Naive thymus-derived CD8-positive, alpha-beta T cell (primary cell): ENCODE measurements at regions not wholly inside any gene's neighbourhood (a gene's known extent, or its start where the extent isn't known, plus 50 kb on each side); places are given as distances from the start of the nearest gene placed in this dataset.

Source experiments
- ATAC-seq, 2 donors: fragments of 150-1000 bp; cut with Tn5 transposase in 1 of 2; sonication (Bioruptor Pico), chemical (Tn5 transposase) in 1 of 2; 1 replicate in 1 of 2; 2 replicates in 1 of 2; pipeline ENCODE4 v1.10.0; 2021; ENCODE audit warnings: mild to moderate bottlenecking in 2 of 2, moderate library complexity in 2 of 2
- POLR2A ChIA-PET: fragments of 350-600 bp; sonication (Branson Sonifier 250); formaldehyde crosslinking; loops from one replicate; lab custom pipeline; 2021; ENCODE audit warnings: antibody characterized with exemption; lab: Charles Lee
- DNase-seq, 10 donors: peaks; one replicate each; pipeline versions ENCODE4 v3.0.0 to v3.0.0-alpha.2; 2020 to 2022
- H3K27ac Mint-ChIP-seq, 10 donors: one replicate each; pipeline ENCODE4 v1.8.0; 2020 to 2022; ENCODE audit warnings: mild to moderate bottlenecking in 10 of 10, mixed read lengths in 10 of 10, moderate library complexity in 4 of 10, inconsistent platforms in 1 of 10
- H3K27me3 Mint-ChIP-seq, 5 donors: one replicate each; pipeline ENCODE4 v1.8.0; 2021 to 2022; ENCODE audit warnings: mixed read lengths in 5 of 5
- H3K36me3 Mint-ChIP-seq, 3 donors: one replicate each; pipeline ENCODE4 v1.8.0; 2020 to 2022; ENCODE audit warnings: mixed read lengths in 3 of 3, mild to moderate bottlenecking in 2 of 3, inconsistent platforms in 1 of 3
- H3K4me1 Mint-ChIP-seq, 4 donors: one replicate each; pipeline ENCODE4 v1.8.0; 2021 to 2022; ENCODE audit warnings: mixed read lengths in 4 of 4
- H3K4me3 Mint-ChIP-seq, 10 donors: one replicate each; pipeline ENCODE4 v1.8.0; 2020 to 2022; ENCODE audit warnings: mild to moderate bottlenecking in 10 of 10, mixed read lengths in 10 of 10, moderate library complexity in 6 of 10, inconsistent platforms in 1 of 10
- H3K9me3 Mint-ChIP-seq, 9 donors: one replicate each; pipeline ENCODE4 v1.8.0; 2020 to 2022; ENCODE audit warnings: mixed read lengths in 9 of 9, mild to moderate bottlenecking in 3 of 9, inconsistent platforms in 1 of 9, moderate library complexity in 1 of 9

DNA sequence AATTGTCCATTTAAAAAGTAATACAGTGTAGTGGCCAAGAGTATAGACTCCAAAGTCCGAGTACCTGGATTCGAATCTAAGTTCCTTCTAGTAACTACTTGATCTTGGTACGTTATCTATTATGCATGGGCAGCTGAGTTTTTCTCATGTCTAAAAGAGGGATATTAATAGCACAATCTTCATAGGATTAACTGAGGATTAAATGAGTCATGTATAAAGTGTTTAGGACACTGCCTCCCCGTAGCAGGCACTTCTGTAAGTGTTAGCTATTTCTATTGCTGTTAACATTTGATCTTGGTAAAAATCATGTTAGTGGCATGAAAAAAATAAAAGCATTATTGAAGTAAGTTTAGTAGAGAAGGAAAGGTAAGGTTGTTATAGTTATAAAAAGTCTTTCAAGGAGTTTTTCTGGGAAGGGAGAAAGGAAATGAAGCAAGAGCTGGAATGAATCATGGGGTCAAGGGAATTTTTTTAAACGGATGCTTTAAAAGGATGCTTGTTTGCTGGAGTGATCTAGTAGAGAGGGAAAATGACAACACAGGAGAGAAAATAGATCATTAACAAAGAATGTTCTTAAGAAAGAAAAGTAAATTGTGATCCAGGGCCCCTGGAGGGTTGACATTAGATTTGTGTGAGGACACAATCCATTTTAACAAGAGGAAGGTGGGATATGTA, 502.2 kb upstream of the USP15 start:
- POLR2A ChIA-PET = no interaction called here
- no peak overlapping the region for H3K27ac Mint-ChIP-seq
- peaks cover 0 to 3% (median 0%) of the 10 kb centered on the region in 5 donors for H3K27me3 Mint-ChIP-seq
- H3K36me3 Mint-ChIP-seq = no peaks in the 10 kb centered on the region
- H3K9me3 Mint-ChIP-seq = peaks cover 0 to 4% (median 0%) of the 10 kb centered on the region in 9 donors
- ATAC-seq (no peak), DNase-seq (no peak)
- no peak overlapping the region for H3K4me3 Mint-ChIP-seq
- H3K4me1 Mint-ChIP-seq = no peaks in the 10 kb centered on the region

DNA sequence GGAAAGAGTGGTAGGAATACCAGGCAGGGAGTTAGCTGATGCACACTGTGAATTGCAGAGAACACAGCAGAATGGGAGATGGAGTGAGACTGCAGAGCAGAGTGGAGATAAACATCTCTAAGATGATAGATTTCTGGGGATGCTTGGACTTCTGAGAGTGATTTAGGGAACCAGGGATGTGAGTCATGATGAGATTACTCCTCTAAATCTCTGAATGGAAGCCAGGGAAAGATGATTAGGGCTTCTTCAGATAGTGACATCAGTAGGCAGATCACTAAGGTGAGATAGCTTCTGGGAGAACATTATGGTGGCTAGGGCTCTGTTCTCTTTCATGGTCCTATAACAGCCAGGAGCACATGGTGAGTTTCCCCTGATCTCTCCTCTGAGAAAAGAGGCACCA, 501.5 kb upstream of the USP15 start:
- ATAC-seq (no peak), DNase-seq (no peak)
- H3K9me3 Mint-ChIP-seq = peaks cover 0 to 4% (median 0%) of the 10 kb centered on the region in 9 donors
- POLR2A ChIA-PET = no interaction called here
- H3K27ac Mint-ChIP-seq = no peak overlapping the region
- H3K4me3 Mint-ChIP-seq = no peak overlapping the region
- H3K4me1 Mint-ChIP-seq = no peaks in the 10 kb centered on the region
- H3K27me3 Mint-ChIP-seq = peaks cover 0 to 4% (median 0%) of the 10 kb centered on the region in 5 donors
- no peaks in the 10 kb centered on the region for H3K36me3 Mint-ChIP-seq

DNA sequence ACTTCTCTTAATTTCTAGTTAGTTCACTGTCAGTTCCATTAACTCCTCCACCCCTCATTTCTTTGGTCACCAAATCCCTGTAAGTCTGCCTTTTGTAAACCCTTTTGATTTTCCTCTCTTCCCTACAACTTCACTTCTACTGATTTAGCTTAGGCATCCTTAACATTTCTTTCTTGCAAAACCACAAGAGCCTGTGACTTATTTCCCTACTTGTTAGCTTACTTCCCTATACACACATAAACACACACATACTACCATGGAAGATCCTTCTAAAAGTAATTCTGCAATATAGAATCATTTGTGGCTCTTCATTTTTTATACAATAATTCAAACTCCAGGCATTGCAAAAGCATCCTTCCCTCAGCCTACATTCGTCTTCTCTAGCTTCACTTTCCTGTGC, 494.3 kb upstream of the USP15 start:
- no peak overlapping the region for H3K27ac Mint-ChIP-seq
- H3K36me3 Mint-ChIP-seq = no peaks in the 10 kb centered on the region
- no peak for DNase-seq
- H3K27me3 Mint-ChIP-seq = peaks cover 0 to 21% (median 8%) of the 10 kb centered on the region in 5 donors
- H3K4me1 Mint-ChIP-seq = no peaks in the 10 kb centered on the region
- POLR2A ChIA-PET = no interaction called here
- no peak overlapping the region for H3K4me3 Mint-ChIP-seq
- peaks cover 0 to 18% (median 10%) of the 10 kb centered on the region in 9 donors for H3K9me3 Mint-ChIP-seq
- ATAC-seq = no peak

DNA sequence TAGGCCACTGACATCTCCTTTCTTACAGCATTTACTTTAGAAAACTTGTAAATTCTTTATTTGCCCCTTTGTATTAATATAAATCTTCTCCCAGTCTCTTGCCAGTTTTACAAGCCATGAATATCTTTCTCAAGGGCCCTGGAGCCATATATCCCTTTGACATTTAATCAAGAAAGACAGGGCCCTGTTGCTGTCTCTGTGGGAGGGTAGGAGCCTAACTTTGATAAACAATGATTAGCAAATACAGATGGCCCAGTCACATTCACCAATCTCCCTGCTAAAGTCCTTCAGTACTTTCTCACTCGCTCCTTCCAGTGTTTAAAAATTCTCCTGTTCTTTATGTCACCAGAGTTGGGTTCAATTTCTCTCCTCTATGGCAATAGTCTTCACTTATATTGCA, 479.8 kb upstream of the USP15 start:
- Mint-ChIP-seq H3K27me3 (peaks cover 0 to 3% (median 1%) of the 10 kb centered on the region in 5 donors), H3K36me3 (no peaks in the 10 kb centered on the region), H3K4me3 (no peak overlapping the region), H3K27ac (no peak overlapping the region), H3K9me3 (peaks cover 0 to 4% (median under 1%) of the 10 kb centered on the region in 9 donors), H3K4me1 (peaks cover 0 to 6% (median 1%) of the 10 kb centered on the region in 4 donors)
- ATAC-seq (no peak), DNase-seq (no peak)
- POLR2A ChIA-PET = no interaction called here

DNA sequence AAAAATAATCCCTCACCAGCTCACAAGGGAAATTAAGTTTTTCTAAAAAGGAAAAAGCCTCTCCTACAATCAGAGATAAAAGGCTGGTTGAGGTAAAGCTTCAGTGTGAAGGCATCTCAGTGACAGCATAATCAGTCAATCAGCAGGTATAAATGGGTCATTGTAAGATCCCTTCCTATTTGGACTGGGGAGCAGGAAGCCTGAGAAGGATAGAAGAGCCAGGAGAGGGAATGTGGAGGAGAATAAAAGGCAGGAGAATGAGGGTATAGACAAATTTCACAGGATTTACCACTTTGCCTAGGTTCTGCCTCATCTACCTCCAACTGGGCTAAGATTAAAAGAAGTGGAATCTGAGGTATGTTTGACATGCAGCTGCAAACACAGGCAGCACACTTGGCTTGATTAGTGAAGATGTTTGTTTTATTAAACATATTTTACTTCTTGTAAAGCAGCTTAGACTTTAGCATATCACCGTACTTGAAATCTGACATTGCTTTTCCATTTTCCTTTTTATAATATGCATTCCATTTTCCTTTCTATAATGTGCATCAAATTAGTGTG, 479.1 kb upstream of the USP15 start:
- H3K9me3 Mint-ChIP-seq = peaks cover 0 to 9% (median 5%) of the 10 kb centered on the region in 9 donors
- peaks cover 0 to 9% (median 1%) of the 10 kb centered on the region in 5 donors for H3K27me3 Mint-ChIP-seq
- H3K4me3 Mint-ChIP-seq = no peak overlapping the region
- peaks cover 0 to 6% (median 1%) of the 10 kb centered on the region in 4 donors for H3K4me1 Mint-ChIP-seq
- peaks cover 0 to 7% (median 0%) of the 10 kb centered on the region in 3 donors for H3K36me3 Mint-ChIP-seq
- DNase-seq (no peak), ATAC-seq (no peak)
- POLR2A ChIA-PET = no interaction called here
- no peak overlapping the region for H3K27ac Mint-ChIP-seq

DNA sequence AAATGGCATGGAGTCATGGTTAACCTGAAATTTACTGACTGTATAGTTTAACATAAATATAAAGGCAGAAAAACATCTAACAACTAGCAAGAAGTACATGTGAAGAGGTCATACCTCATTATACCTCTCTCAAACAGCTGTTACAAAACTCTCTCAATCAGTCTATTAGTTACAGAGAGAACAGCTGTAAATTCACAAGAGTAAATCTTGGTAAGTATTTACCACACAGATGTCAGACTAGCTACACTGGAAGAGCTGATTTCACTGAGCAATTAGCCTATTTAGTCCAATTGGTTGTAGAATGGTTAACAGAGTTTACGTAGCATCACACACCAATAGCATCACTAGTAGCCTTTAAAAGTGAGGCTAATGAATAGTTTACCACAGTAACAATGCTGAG, 463.4 kb upstream of the USP15 start:
- DNase-seq (no peak), ATAC-seq (no peak)
- H3K36me3 Mint-ChIP-seq = no peaks in the 10 kb centered on the region
- H3K9me3 Mint-ChIP-seq = peaks cover 0 to 8% (median 0%) of the 10 kb centered on the region in 9 donors
- peaks cover 0 to 3% (median 0%) of the 10 kb centered on the region in 5 donors for H3K27me3 Mint-ChIP-seq
- H3K27ac Mint-ChIP-seq = no peak overlapping the region
- H3K4me1 Mint-ChIP-seq = no peaks in the 10 kb centered on the region
- H3K4me3 Mint-ChIP-seq = no peak overlapping the region
- POLR2A ChIA-PET = no interaction called here

DNA sequence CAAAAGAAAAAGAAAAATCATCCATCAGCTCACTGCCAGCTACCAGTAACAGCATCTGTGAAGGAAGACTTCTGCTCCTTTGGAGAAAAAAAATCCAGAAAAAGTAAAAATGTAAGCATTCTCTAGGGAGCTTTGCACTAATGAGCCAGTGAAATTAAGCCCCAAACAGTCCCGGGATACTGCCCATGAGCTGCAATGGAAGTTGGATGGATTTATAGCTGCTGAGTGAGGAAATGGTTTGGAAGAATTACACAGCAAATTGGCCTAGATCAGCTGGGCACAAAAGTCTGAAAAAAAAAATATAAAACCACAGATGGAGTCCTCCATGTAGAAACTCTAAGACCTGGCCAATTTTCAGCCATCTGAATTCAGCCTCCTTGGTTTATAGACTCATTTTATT, 462.9 kb upstream of the USP15 start:
- Mint-ChIP-seq H3K36me3 (no peaks in the 10 kb centered on the region), H3K27me3 (peaks cover 0 to 3% (median 0%) of the 10 kb centered on the region in 5 donors), H3K4me1 (no peaks in the 10 kb centered on the region), H3K9me3 (peaks cover 0 to 6% (median 0%) of the 10 kb centered on the region in 9 donors), H3K4me3 (no peak overlapping the region), H3K27ac (no peak overlapping the region)
- DNase-seq (no peak), ATAC-seq (no peak)
- POLR2A ChIA-PET = no interaction called here

DNA sequence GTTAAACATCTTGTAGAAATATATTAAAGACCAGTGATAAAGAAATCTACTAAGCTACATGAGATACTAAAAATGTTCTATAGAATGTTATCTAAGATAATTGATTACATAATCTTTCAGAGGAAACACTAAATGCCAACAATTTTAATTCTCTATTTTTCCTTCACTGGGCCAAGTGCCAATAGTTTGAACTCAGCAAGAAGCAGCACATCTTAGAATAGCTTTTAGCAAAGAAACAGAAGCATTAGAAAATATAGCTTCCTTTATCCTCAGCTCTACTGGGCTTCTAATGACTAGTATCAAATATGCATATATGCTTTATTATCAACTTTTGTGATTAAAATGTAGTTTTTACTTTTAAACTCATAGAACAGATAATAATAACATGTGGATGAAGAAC, 461.4 kb upstream of the USP15 start:
- Mint-ChIP-seq H3K27ac (no peak overlapping the region), H3K27me3 (peaks cover 0 to 3% (median 0%) of the 10 kb centered on the region in 5 donors), H3K4me1 (no peaks in the 10 kb centered on the region), H3K9me3 (peaks cover 0 to 4% (median 0%) of the 10 kb centered on the region in 9 donors), H3K36me3 (no peaks in the 10 kb centered on the region), H3K4me3 (no peak overlapping the region)
- DNase-seq (no peak), ATAC-seq (no peak)
- POLR2A ChIA-PET = interaction anchor here (0.6 kb wide), 1 partner anchor 651 kb away, joined by 3 read pairs; no protein-coding TSS in a partner anchor

DNA sequence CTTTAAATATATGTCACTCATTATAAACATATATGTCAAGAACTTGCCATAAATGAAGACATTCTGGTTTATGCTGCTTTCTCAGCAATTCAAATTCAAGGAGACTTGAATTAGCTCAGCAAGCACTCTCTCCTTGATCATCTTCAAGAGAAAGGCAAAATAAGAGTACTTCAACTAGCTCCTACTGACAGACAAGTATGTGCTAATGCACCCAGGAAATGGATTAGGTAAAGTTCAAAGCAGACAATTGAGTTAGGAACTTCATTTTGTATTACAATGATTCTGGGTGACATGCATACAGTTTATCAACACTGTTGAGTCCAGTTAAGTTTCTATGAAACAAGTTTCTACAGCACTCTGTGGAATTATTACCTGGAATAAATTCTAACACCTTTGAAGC, 455.9 kb upstream of the USP15 start:
- DNase-seq = no peak

DNA sequence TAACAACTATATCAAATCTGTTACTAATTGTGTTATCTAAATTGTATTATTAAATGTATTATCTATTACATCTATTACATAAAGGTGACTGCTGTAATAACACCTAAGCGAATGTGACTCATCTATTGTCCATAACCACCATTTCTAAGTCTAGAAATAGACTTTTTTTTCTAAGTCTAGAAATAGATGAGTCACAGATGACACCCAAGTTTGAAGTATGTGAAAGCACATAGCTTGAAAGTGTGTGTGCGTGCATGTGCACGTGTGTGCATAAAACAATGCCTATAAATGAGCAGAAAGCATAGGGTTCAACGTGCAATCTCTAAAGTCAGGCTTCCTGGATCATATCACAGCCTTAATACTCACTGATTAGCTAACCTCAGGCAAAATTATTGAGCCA, 451.3 kb upstream of the USP15 start:
- peaks cover 0 to 2% (median 0%) of the 10 kb centered on the region in 5 donors for H3K27me3 Mint-ChIP-seq
- no peaks in the 10 kb centered on the region for H3K4me1 Mint-ChIP-seq
- ATAC-seq = no peak
- H3K9me3 Mint-ChIP-seq = peaks cover 6 to 32% (median 17%) of the 10 kb centered on the region in 9 donors
- no peak overlapping the region for H3K4me3 Mint-ChIP-seq
- POLR2A ChIA-PET = no interaction called here
- peaks cover 0 to 27% (median 3%) of the 10 kb centered on the region in 3 donors for H3K36me3 Mint-ChIP-seq
- DNase-seq = no peak
- no peak overlapping the region for H3K27ac Mint-ChIP-seq

More for the DNA sequence above, 455.9 kb upstream of the USP15 start:
- POLR2A ChIA-PET = no interaction called here
- ATAC-seq = no peak
- Mint-ChIP-seq H3K27ac (no peak overlapping the region), H3K4me1 (no peaks in the 10 kb centered on the region), H3K36me3 (peaks cover 0 to 27% (median 3%) of the 10 kb centered on the region in 3 donors), H3K4me3 (no peak overlapping the region), H3K9me3 (peaks cover 0 to 32% (median 17%) of the 10 kb centered on the region in 9 donors), H3K27me3 (peaks cover 0 to 3% (median 0%) of the 10 kb centered on the region in 5 donors)

DNA sequence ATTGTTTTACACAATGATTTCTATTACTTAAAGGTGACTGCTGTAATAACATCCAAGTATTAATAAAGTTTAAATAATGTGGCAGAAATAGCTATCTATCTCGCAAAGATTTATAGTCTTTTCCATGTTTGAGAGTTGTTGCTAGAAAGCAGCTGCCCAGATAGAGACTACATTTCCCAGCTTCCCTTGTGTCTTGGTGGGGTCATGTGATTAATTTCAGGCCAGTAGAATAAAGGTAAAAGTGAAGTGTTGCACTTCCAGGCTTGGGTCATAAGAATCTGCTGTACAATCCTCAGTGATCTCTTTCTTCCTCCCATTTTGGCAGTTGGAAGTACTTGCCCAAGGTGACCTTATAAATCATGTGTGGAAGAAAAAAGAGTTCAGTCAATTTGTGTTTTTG, 449.7 kb upstream of the USP15 start:
- peaks cover 6 to 39% (median 20%) of the 10 kb centered on the region in 9 donors for H3K9me3 Mint-ChIP-seq
- ATAC-seq (no peak), DNase-seq (no peak)
- no peaks in the 10 kb centered on the region for H3K4me1 Mint-ChIP-seq
- H3K27me3 Mint-ChIP-seq = peaks cover 0 to 2% (median 0%) of the 10 kb centered on the region in 5 donors
- no peak overlapping the region for H3K27ac Mint-ChIP-seq
- H3K4me3 Mint-ChIP-seq = no peak overlapping the region
- POLR2A ChIA-PET = no interaction called here
- H3K36me3 Mint-ChIP-seq = peaks cover 0 to 33% (median 3%) of the 10 kb centered on the region in 3 donors

DNA sequence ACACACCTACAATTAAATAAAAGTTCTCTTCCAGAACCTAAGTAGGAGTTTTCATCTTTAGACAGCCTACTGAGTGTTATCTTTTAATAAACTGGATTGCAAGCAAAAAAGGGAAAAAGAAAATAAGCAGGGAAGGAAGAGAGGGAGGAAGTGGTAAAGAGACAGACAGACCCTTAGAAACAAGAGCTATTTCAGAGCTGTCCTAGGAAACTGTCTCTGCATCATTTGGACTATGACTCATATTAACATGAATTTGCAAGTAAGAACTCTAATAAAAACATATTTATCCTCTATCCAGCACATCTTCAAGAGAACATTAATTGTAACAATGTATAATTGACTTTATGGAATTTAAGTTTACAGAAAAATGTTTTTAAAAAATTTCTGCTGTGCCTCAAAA, 438.8 kb upstream of the USP15 start:
- H3K4me3 Mint-ChIP-seq = no peak overlapping the region

DNA sequence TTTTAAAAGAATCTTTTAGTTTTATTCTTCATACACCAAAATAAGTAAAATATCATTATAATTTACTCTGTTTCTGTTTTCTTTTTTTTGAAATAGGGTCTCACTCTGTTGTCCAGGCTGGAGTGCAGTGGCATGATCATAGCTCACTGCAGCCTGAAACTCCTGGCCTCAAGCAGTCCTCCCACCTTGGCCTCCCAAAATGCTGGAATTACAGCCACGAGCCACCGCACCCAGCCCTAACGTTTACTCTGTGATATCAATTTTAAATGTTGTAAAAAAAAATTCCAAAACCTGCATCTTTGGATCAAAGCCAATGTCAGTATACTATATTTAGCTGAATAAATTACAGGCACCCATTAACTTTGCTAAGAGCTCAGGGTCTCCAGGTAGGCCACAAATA, 437.1 kb upstream of the USP15 start:
- Mint-ChIP-seq H3K36me3 (no peaks in the 10 kb centered on the region), H3K9me3 (peaks cover 0 to 3% (median 0%) of the 10 kb centered on the region in 9 donors), H3K27ac (no peak overlapping the region), H3K4me3 (no peak overlapping the region), H3K4me1 (no peaks in the 10 kb centered on the region), H3K27me3 (peaks cover 0 to 7% (median 1%) of the 10 kb centered on the region in 5 donors)
- POLR2A ChIA-PET = no interaction called here
- ATAC-seq (no peak), DNase-seq (no peak)

More for the DNA sequence above, 438.8 kb upstream of the USP15 start:
- no peak overlapping the region for H3K27ac Mint-ChIP-seq
- DNase-seq (no peak), ATAC-seq (no peak)
- H3K27me3 Mint-ChIP-seq = peaks cover 0 to 7% (median 1%) of the 10 kb centered on the region in 5 donors
- no peaks in the 10 kb centered on the region for H3K4me1 Mint-ChIP-seq
- peaks cover 0 to 3% (median 0%) of the 10 kb centered on the region in 9 donors for H3K9me3 Mint-ChIP-seq
- H3K36me3 Mint-ChIP-seq = no peaks in the 10 kb centered on the region
- POLR2A ChIA-PET = no interaction called here
